HG03432 (cell line): ENCODE measurements at regions not wholly inside any gene's neighbourhood (a gene's known extent, or its start where the extent isn't known, plus 50 kb on each side); places are given as distances from the start of the nearest gene placed in this dataset.

Experiments used
- ATAC-seq: cut with Tn5 transposase; IDR thresholded peaks from one replicate; pipeline ENCODE4 v1.9.1; 2021; ENCODE audit warnings: mild to moderate bottlenecking, moderate library complexity; ENCODE audit not compliant: unreplicated experiment

GRCh38 chrX:22648281-22648680, 351.5 kb upstream of the DDX53 start:
- no peak for ATAC-seq

DNA sequence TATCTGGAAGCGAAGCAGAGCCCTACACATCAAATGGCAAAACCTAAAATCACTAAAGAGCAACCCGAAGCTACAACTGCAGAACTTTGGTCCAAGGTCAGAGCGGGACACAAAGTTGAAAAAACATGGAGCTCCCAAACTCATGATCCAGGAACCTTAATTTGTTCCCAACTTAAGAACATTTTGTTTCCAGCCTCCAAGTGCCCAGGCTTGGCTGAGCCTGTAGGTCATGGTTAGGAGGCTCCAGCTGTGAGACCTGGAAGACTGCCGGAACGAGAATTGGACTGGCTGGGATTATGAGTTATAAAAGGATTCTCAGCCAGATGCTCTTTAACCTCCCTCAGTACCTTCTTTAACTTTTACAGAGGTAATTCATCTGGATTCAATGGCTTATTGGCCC, 349.1 kb upstream of the DDX53 start:
- ATAC-seq: no peak

DNA sequence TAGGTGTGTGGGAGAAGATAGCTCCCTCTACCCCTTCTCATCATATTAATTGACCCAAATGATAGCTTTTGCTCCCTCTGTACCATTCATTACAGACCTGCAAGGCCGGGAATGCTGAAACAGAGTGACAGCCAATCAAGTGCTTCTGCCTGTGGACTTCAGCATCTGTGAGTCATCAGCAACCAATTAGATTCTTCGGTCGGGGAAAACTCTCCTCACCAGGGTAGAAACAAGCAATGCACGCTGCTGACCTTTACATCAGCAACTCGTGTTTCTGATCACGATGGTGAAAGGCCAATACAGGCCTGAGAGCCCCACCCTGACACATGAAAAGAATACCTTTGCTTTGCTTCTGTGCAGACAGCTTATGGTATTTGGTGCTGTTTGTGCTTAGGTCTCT, 347.2 kb upstream of the DDX53 start:
- ATAC-seq: no peak

DNA sequence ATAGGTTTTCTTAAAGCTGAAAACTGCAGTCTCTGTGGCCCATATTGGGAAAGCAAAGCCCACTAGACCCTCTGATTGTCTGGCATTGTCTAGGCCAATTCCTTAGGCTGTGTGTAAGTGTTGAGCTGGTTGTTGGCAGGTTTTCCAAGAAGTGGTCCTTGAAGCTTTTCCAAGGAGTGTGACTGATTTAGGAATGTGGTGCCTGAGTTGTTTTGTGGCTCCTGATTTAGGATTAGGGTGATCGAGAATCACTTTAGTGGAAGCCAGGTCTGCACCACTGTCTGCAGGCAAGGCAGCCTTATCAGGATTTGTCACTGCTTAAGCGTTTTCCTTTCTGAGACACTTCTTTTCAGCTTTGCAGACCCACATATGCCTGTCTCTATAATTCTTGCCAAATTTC, 339.0 kb upstream of the DDX53 start:
- no peak for ATAC-seq

DNA sequence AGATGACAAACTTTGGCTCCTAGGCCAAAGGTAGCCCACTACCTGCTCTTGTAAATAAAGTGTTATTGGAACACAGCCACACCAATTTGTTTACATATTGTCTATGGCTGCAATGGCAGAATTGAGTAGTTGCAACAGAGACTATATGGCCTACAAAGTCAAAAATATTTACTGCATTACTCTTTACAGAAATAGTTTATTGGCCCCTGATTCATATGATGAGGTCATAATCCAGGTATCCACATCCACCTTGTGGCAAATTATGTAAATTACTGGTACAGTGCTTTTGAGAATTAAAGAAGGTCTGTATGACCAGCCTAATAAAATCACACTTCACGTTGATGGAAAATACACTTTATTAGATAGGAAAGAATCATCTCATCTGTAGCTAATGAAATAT, 337.0 kb upstream of the DDX53 start:
- no peak for ATAC-seq

DNA sequence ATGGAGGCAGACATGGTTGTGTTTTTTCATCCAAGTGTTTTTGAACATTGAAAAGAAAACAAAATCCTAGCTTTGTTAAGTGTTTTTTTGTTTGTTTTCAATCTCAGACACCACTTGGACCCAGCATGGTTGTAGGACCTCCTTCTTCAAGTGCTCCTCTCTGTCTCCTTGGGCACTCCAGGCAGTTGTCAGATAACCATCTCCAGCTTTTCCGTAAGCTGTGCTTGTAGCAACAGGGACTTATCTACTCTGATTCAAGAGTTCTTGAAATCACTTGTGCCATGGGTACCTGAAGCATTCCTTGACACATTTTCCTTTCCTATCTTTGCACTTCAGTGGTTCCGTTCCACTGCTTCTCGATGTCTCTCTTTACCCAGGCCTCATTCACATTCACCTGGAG, 334.9 kb upstream of the DDX53 start:
- ATAC-seq: no peak

DNA sequence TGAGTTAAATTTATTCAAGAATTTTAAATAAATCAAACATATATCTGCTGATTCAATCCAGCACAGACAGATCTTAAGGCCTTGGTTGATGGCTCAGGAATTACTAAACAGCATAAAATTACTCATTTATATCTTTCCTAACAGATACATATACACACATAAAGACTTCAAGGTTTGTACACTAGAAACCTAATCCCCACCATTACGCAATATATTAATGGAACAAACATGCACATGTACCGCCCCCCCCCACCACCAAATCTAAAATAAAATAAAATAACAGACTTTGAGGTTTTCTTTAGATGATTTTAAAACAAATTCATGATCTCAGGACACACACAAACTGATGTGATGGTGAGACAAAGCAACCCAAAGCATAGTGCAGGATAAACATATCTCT, 333.9 kb upstream of the DDX53 start:
- ATAC-seq: no peak

- ATAC-seq: peak; percentile 45
Measured at GRCh38 chrX:22666441-22666840, 333.3 kb upstream of the DDX53 start.

- no peak for ATAC-seq
Measured at GRCh38 chrX:22674932-22675331, 324.8 kb upstream of the DDX53 start.

GRCh38 chrX:22686138-22686541, 313.6 kb upstream of the DDX53 start:
- no peak for ATAC-seq

DNA sequence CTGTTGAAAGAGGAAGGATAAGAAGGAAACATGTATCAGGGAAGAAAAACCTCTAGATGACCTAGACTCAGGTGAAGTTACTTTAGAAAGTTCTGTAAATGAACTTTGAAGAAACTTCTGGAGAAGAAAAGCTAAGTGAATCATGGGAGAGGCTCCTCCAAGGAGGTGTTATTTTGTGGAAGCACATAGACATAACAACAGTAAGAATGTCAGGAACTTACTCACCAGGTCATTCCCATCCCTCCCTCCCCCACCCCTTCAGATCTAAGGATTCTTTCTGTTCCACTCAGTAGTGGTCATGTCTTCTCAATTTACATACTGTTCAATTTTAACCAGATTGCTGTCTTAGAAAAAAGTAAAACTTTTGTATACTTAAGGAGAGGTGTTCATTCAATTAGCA, 310.5 kb upstream of the DDX53 start:
- ATAC-seq: no peak

DNA sequence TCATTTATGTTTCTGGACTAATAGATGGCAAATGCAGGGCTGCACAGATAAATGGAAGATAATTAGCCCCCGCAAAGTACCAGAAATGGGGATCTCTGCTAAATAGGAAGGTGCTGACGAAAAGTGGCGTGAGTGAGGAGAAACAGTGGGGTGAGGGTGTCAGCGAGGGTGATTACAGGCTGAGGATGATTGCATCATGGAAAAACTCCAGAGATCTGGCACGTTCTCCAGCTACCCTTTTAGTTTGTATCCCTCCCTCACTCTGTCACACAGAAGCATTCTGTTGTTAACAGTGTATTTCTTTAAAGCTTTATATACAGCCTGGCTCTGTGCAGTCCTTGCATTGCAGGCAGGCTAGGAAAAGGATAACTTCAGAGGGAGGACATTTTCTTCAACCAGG, 309.6 kb upstream of the DDX53 start:
- no peak for ATAC-seq

GRCh38 chrX:22691966-22692565, 307.7 kb upstream of the DDX53 start:
- no peak for ATAC-seq

DNA sequence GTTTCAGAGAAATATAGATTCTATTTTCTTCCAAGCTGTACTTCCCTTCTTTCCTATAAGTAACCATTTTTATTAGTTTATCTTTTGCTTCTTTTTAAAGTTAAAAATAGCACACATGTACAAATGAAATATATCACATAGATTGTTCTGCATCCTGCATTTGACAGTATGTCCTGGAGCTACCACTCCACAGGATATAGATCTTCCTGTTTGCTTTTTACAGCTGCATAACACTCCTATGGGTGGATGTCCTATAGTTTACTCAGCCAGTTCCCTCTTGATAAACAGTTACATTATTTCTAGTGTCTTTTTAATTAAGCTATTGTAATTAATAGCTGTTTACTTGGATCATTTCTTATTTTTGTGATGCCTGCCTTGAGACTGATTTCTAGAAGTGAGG, 301.6 kb upstream of the DDX53 start:
- ATAC-seq: no peak

DNA sequence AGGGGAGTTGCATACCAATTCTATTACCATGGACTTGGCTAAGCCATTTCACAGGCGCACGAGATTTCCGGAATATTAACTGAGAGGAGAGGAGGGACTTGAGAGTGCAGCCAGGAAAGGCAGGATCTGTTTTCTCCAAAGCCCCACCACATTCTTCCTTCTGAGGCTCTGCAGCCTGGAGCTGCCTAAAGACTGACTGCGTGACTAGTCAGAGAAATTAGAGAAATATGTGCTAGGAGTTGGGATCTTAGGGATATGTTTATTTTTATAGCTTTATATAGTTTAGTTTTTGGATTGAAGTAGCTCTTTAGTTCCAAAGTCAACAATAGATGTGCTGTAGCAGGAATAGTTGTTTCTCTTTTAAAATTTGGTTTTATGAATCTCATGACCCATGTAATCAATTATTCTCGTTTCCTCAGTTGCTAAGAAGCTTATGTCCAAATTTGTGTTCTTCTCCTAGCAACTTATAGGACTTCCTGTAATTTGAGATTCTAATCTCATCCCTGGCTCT, 300.1 kb upstream of the DDX53 start:
- no peak for ATAC-seq

GRCh38 chrX:22712942-22713341, 286.8 kb upstream of the DDX53 start:
- no peak for ATAC-seq

- ATAC-seq: no peak
Measured at GRCh38 chrX:22730542-22730941, 269.2 kb upstream of the DDX53 start.

DNA sequence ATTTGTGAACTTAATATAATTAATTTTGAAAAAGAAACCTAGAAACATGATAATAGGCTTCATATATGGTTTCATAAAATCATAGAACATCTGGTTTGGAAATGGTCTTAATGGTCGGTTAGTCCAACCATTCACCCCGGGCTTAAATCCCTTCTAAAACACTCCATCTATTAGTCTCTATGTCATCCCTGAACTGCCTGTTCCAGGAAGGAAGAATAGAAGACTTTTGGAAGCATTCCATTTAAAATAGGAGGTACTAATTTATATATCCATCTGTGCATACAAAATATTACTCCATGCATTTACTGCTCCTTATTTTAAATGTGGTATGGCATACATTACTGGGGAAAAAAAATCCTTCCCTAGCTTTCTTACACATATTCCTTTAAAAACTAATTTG, 262.2 kb upstream of the DDX53 start:
- ATAC-seq: no peak

DNA sequence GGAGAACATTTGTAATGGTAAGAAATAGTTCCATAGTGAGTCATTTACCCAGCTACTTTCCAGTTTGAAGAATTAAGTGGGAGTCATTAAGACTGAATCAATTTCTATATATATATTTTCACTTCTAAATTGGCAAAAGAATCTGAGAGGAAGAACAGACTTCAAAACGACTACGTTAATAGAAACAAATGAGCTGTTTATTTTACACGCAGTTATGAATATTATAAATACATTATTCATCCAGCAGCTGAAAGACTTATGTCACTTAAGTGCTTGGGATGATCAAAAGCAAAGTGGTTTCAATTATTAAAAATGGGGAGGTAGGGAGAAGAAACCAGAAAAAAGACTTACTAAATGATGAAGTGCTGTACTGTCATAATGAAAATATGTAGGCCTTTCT, 260.5 kb upstream of the DDX53 start:
- ATAC-seq: no peak

GRCh38 chrX:22740836-22741235, 258.9 kb upstream of the DDX53 start:
- no peak for ATAC-seq

GRCh38 chrX:22742174-22742573, 257.6 kb upstream of the DDX53 start:
- ATAC-seq: no peak

- ATAC-seq: no peak
Measured at GRCh38 chrX:22746081-22746480, 253.7 kb upstream of the DDX53 start.
